IMR-90 (cell line): ENCODE measurements at regions not wholly inside any gene's neighbourhood (a gene's known extent, or its start where the extent isn't known, plus 50 kb on each side); places are given as distances from the start of the nearest gene placed in this dataset.
A peak's percentile ranks its signal among the peaks of the same experiment; 100 is the strongest.

Source experiments
- CEBPB ChIP-seq: IDR thresholded peaks from 2 replicates; pipeline ENCODE4 v1.6.1; 2012; ENCODE audit warnings: low read depth, low read length, improper control_type of control experiment
- MAFK ChIP-seq: IDR thresholded peaks from 2 replicates; pipeline ENCODE4 v1.6.1; 2012; ENCODE audit warnings: low read depth, low read length, improper control_type of control experiment
- MAZ ChIP-seq: IDR thresholded peaks from 2 replicates; pipeline ENCODE4 v1.6.1; 2012; ENCODE audit warnings: low read depth, mild to moderate bottlenecking, low read length, improper control_type of control experiment, moderate library complexity, borderline replicate concordance
- POLR2A ChIP-seq: IDR thresholded peaks from 2 replicates; pipeline ENCODE4 v1.6.1; 2012; ENCODE audit warnings: mild to moderate bottlenecking, low read depth, low read length
- RAD21 ChIP-seq: IDR thresholded peaks from 2 replicates; pipeline ENCODE4 v1.6.1; 2012; ENCODE audit warnings: low read length, improper control_type of control experiment
- RCOR1 ChIP-seq: IDR thresholded peaks from 2 replicates; pipeline ENCODE4 v1.6.1; 2012; ENCODE audit warnings: mild to moderate bottlenecking, low read length, improper control_type of control experiment; ENCODE audit not compliant: insufficient replicate concordance
- RFX5 ChIP-seq: IDR thresholded peaks from 2 replicates; pipeline ENCODE4 v1.8.0; 2012; ENCODE audit warnings: low read depth, mild to moderate bottlenecking, low read length, moderate library complexity
- TF ChIP-seq, protein P1 (sequence below): conservative IDR thresholded peaks from 2 replicates; pipeline ENCODE4 v1.5.1; 2012; ENCODE audit warnings: mild to moderate bottlenecking, low read depth, low read length, improper control_type of control experiment
- TF ChIP-seq, protein P2 (sequence below): fragments of 150-350 bp; IDR thresholded peaks from 2 replicates; pipeline ENCODE4 v1.6.1; 2017; ENCODE audit warnings: mild to moderate bottlenecking, antibody characterized with exemption, low read length, low read depth

- TF ChIP-seq CEBPB = no peak
- TF ChIP-seq, protein P1, sequence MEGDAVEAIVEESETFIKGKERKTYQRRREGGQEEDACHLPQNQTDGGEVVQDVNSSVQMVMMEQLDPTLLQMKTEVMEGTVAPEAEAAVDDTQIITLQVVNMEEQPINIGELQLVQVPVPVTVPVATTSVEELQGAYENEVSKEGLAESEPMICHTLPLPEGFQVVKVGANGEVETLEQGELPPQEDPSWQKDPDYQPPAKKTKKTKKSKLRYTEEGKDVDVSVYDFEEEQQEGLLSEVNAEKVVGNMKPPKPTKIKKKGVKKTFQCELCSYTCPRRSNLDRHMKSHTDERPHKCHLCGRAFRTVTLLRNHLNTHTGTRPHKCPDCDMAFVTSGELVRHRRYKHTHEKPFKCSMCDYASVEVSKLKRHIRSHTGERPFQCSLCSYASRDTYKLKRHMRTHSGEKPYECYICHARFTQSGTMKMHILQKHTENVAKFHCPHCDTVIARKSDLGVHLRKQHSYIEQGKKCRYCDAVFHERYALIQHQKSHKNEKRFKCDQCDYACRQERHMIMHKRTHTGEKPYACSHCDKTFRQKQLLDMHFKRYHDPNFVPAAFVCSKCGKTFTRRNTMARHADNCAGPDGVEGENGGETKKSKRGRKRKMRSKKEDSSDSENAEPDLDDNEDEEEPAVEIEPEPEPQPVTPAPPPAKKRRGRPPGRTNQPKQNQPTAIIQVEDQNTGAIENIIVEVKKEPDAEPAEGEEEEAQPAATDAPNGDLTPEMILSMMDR = no peak
- no peak for TF ChIP-seq POLR2A
- TF ChIP-seq RAD21 = no peak
- no peak for TF ChIP-seq RCOR1
- 0 out of 2 replicates have a peak, but pooled peaks have one; percentile 7 for TF ChIP-seq MAFK
- TF ChIP-seq MAZ = no peak
- TF ChIP-seq RFX5 = no peak
- TF ChIP-seq, protein P2, sequence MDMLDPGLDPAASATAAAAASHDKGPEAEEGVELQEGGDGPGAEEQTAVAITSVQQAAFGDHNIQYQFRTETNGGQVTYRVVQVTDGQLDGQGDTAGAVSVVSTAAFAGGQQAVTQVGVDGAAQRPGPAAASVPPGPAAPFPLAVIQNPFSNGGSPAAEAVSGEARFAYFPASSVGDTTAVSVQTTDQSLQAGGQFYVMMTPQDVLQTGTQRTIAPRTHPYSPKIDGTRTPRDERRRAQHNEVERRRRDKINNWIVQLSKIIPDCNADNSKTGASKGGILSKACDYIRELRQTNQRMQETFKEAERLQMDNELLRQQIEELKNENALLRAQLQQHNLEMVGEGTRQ = no peak
These were observed 153.0 kb upstream of the CNTN4 start for GRCh38 chr3:1945698-1946097.
